Hepatocyte (in vitro differentiated cells): ENCODE measurements at regions not wholly inside any gene's neighbourhood (a gene's known extent, or its start where the extent isn't known, plus 50 kb on each side); places are given as distances from the start of the nearest gene placed in this dataset.

Source experiments
- DNase-seq: peaks from one replicate; pipeline ENCODE4 v3.0.0-alpha.2; 2016; ENCODE audit warnings: low spot score
- H2AFZ ChIP-seq: fragments of 200-600 bp; sonication (generic); 2 replicates; pipeline ENCODE4 v1.6.0; 2016; ENCODE audit warnings: antibody characterized with exemption, mild to moderate bottlenecking
- H3K27ac ChIP-seq: fragments of 200-600 bp; sonication (generic); 2 replicates; pipeline ENCODE4 v1.5.1; 2016; ENCODE audit warnings: mild to moderate bottlenecking
- H3K27me3 ChIP-seq: fragments of 200-600 bp; sonication (generic); 2 replicates; pipeline ENCODE4 v1.6.1; 2016
- H3K36me3 ChIP-seq: fragments of 200-600 bp; sonication (generic); replicated peaks from 2 replicates; pipeline ENCODE4 v1.5.1; 2016; ENCODE audit warnings: low read depth; ENCODE audit not compliant: insufficient read depth
- H3K4me1 ChIP-seq: fragments of 200-600 bp; sonication (generic); 2 replicates; pipeline ENCODE4 v1.5.1; 2016; ENCODE audit warnings: mild to moderate bottlenecking, moderate library complexity; ENCODE audit not compliant: insufficient read depth
- H3K4me2 ChIP-seq: fragments of 200-600 bp; sonication (generic); 2 replicates; pipeline ENCODE4 v1.6.0; 2016
- H3K4me3 ChIP-seq: fragments of 200-600 bp; sonication (generic); 2 replicates; pipeline ENCODE4 v1.5.1; 2016; ENCODE audit warnings: mild to moderate bottlenecking
- H3K79me2 ChIP-seq: fragments of 200-600 bp; sonication (generic); 2 replicates; pipeline ENCODE4 v1.6.0; 2017; ENCODE audit warnings: mild to moderate bottlenecking
- H3K9me2 ChIP-seq: fragments of 200-600 bp; sonication (generic); replicated peaks from 2 replicates; pipeline ENCODE4 v1.6.0; 2017; ENCODE audit warnings: mild to moderate bottlenecking; ENCODE audit not compliant: insufficient read depth
- H3K9me3 ChIP-seq: fragments of 200-600 bp; sonication (generic); 2 replicates; pipeline ENCODE4 v1.5.1; 2016; ENCODE audit warnings: low read depth, mild to moderate bottlenecking
- H4K20me1 ChIP-seq: fragments of 200-600 bp; sonication (generic); 2 replicates; pipeline ENCODE4 v1.6.0; 2016; ENCODE audit warnings: mild to moderate bottlenecking; ENCODE audit not compliant: insufficient read depth, poor library complexity, severe bottlenecking
- CTCF ChIP-seq: fragments of 200-600 bp; sonication (generic); IDR thresholded peaks from 2 replicates; pipeline ENCODE4 v1.5.1; 2016; ENCODE audit warnings: antibody characterized with exemption, mild to moderate bottlenecking; ENCODE audit not compliant: poor library complexity
- EZH2 ChIP-seq: fragments of 200-600 bp; sonication (generic); IDR thresholded peaks from 2 replicates; pipeline ENCODE4 v1.6.1; 2016; ENCODE audit warnings: antibody characterized with exemption, mild to moderate bottlenecking, borderline replicate concordance
- EZH2phosphoT487 ChIP-seq: fragments of 200-600 bp; sonication (generic); IDR thresholded peaks from one replicate; pipeline ENCODE4 v1.6.1; 2018; ENCODE audit warnings: antibody characterized with exemption, mild to moderate bottlenecking, low read depth, moderate library complexity; ENCODE audit not compliant: unreplicated experiment, severe bottlenecking
- WGBS: methylation state at CpG from one replicate; pipeline ENCODE4 v1.1.6; 2016; ENCODE audit warnings: low lambda C conversion rate; ENCODE audit errors: missing lambda C conversion rate; 5-methylcytosine and 5-hydroxymethylcytosine counted together

DNA sequence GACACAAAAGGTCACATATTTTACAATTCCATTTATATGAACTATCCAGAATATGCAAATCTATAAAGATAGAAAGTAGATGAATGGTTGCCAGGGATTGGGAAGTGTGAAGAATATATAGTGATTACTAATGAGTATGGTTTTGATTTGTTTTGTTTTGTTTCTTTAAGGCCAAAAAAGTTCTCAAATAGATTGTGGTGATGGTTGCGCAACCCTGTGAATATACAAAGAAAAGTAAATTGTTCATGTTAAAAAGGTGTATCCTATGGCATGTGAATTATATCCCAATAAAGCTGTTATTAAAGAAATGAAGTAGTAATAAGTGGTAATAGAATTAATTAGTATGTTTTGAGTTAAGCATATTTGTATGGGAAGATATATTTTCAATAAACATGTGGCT, 431.8 kb upstream of the CNTN4 start:
- no peak overlapping the region for H3K4me2 ChIP-seq
- H3K9me3 ChIP-seq, result no peaks in the 10 kb centered on the region
- H4K20me1 ChIP-seq, result no peaks in the 10 kb centered on the region
- TF ChIP-seq EZH2 (no peak), CTCF (no peak), EZH2phosphoT487 (no peak)
- H2AFZ ChIP-seq, result no peak overlapping the region
- no peaks in the 10 kb centered on the region for H3K36me3 ChIP-seq
- H3K4me1 ChIP-seq, result no peaks in the 10 kb centered on the region
- H3K9me2 ChIP-seq, result no peaks in the 10 kb centered on the region
- 100% methylated on average over 1 of the region's 1 CpG for WGBS
- H3K27me3 ChIP-seq, result no peaks in the 10 kb centered on the region
- H3K4me3 ChIP-seq, result no peak overlapping the region
- no peak overlapping the region for H3K27ac ChIP-seq
- no peak for DNase-seq
- H3K79me2 ChIP-seq, result no peaks in the 10 kb centered on the region

DNA sequence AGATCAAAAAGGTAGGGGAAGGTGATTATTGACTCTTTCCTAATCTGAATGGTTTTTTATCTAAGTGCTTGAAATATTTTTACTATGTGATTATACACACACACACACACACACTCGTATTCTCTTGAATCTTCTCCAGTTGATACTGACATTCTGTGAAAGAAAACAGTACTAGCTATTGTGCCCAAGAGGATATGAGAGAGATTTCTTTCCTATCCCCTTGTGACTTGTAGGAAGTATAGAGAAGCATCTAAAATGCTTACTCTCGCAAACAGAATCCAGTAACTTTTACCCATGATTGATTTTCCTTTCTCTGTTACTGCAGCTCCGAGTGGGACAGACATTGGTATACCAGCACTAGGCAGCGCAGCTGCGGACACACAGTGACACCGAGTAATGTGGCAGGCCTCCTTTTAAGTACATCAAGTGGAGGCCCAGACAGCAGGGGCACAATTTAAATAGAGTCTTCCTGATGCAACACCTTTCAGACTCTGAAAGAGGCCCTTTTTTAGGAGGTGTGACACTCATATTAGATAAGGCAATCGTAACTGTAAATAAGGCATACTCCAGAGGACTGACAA, 421.0 kb upstream of the CNTN4 start:
- Histone ChIP-seq H2AFZ (no peak overlapping the region), H3K9me3 (no peaks in the 10 kb centered on the region), H4K20me1 (no peaks in the 10 kb centered on the region), H3K27me3 (no peaks in the 10 kb centered on the region), H3K9me2 (no peaks in the 10 kb centered on the region), H3K79me2 (no peaks in the 10 kb centered on the region), H3K27ac (no peak overlapping the region), H3K36me3 (no peaks in the 10 kb centered on the region), H3K4me2 (no peak overlapping the region), H3K4me3 (no peak overlapping the region), H3K4me1 (no peaks in the 10 kb centered on the region)
- DNase-seq, result no peak
- TF ChIP-seq CTCF (no peak), EZH2phosphoT487 (no peak), EZH2 (no peak)
- WGBS, result 60% methylated on average over 7 of the region's 7 CpGs

DNA sequence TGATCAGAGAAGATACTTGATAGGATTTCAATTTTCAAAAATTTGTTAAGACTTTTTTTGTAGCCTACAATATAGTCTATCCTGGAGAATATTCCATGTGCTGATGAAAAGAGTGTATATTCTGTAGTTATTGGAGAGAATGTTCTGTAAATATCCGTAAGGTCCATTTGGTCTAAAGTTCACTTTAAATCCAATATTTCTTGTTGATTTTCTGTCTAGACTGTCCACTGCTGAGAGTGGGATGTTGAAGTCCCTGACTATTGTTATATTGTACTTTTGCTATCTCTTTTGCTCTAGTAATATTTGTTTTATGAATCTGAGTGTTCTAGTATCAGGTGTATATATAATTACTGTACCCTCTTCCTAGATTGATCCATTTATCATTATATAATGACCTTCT, 406.2 kb upstream of the CNTN4 start:
- no peaks in the 10 kb centered on the region for H3K27me3 ChIP-seq
- no peaks in the 10 kb centered on the region for H3K79me2 ChIP-seq
- TF ChIP-seq EZH2 (no peak), EZH2phosphoT487 (no peak)
- no peaks in the 10 kb centered on the region for H3K9me3 ChIP-seq
- no peak overlapping the region for H3K4me2 ChIP-seq
- H3K9me2 ChIP-seq, result no peaks in the 10 kb centered on the region
- no peaks in the 10 kb centered on the region for H4K20me1 ChIP-seq
- 92% methylated on average over 1 of the region's 1 CpG for WGBS
- DNase-seq, result no peak
- no peak overlapping the region for H2AFZ ChIP-seq
- H3K36me3 ChIP-seq, result no peaks in the 10 kb centered on the region
- H3K27ac ChIP-seq, result no peak overlapping the region
- no peaks in the 10 kb centered on the region for H3K4me1 ChIP-seq
- H3K4me3 ChIP-seq, result no peak overlapping the region

DNA sequence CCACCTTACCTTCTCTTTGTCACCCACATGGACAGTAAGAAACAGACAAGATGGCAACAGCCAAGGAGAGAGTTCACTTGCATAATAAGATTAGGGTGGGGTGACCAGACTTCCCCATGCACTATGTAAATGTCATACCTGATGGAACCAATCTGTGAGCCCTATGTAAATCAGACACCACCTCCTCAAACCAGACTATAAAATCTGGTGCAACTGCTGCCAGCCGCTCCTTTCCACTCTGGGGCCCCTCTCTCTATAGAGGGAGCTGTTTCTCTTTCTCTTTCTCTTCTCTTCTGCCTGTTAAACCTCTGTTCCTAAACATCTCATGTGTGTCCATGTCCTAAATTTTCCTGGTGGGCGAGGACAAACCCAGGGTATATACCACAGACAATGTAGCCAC, 405.5 kb upstream of the CNTN4 start:
- no peaks in the 10 kb centered on the region for H3K36me3 ChIP-seq
- H3K9me2 ChIP-seq, result no peaks in the 10 kb centered on the region
- no peak overlapping the region for H3K4me3 ChIP-seq
- 79% methylated on average over 2 of the region's 2 CpGs for WGBS
- no peak overlapping the region for H3K4me2 ChIP-seq
- no peak overlapping the region for H3K27ac ChIP-seq
- H3K4me1 ChIP-seq, result no peaks in the 10 kb centered on the region
- no peaks in the 10 kb centered on the region for H3K9me3 ChIP-seq
- H3K79me2 ChIP-seq, result no peaks in the 10 kb centered on the region
- H4K20me1 ChIP-seq, result no peaks in the 10 kb centered on the region
- no peak for DNase-seq
- H2AFZ ChIP-seq, result no peak overlapping the region
- no peaks in the 10 kb centered on the region for H3K27me3 ChIP-seq
- TF ChIP-seq EZH2 (no peak), EZH2phosphoT487 (no peak), CTCF (no peak)
